ENCODE measurements at regions not wholly inside any gene's neighbourhood (a gene's known extent, or its start where the extent isn't known, plus 50 kb on each side); places are given as distances from the start of the nearest gene placed in this dataset.

- TF ChIP-seq MAFK (conservative IDR thresholded peaks at IDR 0.05 in 1 of 2, IDR thresholded peaks at IDR 0.05 in 1 of 2; ENCODE audit: low read length in 2 of 2): peak; percentile 9 to 31; a peak in 2 of 4 replicates
- TF ChIP-seq NFE2L2 (IDR thresholded peaks at IDR 0.05; ENCODE audit: low read length): peak; percentile 68
- TF ChIP-seq ZNF776 (CRISPR knock-in tag; IDR thresholded peaks at IDR 0.05): no peak
- 88% methylated on average over 1 of the region's 1 CpG for WGBS (ENCODE audit: low lambda C conversion rate)
- ATAC-seq: no peak
- ChIA-PET CTCF (ENCODE audit: low intra/inter-chr PET ratio, low total read pairs) (no interaction called here), POLR2A (no interaction called here)
- Histone ChIP-seq H3K4me3 (replicated peaks in 1 of 3; ENCODE audit: insufficient read depth in 1 of 3, low read depth in 2 of 3, low read length in 3 of 3) (no peak overlapping the region), H3K9ac (ENCODE audit: insufficient read depth, low read depth, low read length) (no peak overlapping the region), H3K27me3 (ENCODE audit: control insufficient read depth in 1 of 2, insufficient read depth in 2 of 2, low read length in 2 of 2) (no peaks in the 10 kb centered on the region), H2AFZ (ENCODE audit: low read length) (no peak overlapping the region), H3K4me1 (ENCODE audit: insufficient read depth, low read length) (0 out of 2 replicates have a peak, but pooled peaks cover 7% of the 10 kb centered on the region), H3K4me2 (ENCODE audit: low read depth, low read length) (no peak overlapping the region), H3K9me3 (ENCODE audit: low read length) (no peaks in the 10 kb centered on the region), H3K36me3 (replicated peaks in 1 of 2; ENCODE audit: control insufficient read depth in 1 of 2, insufficient read depth in 2 of 2, low read length in 2 of 2) (peaks cover 8 to 16% of the 10 kb centered on the region in 2 experiments), H4K20me1 (ENCODE audit: insufficient read depth, low read length) (no peaks in the 10 kb centered on the region), H3K79me2 (ENCODE audit: insufficient read depth, low read length) (no peaks in the 10 kb centered on the region), H3K27ac (ENCODE audit: extremely low read length, insufficient read depth, low read length) (no peak overlapping the region)
- FAIRE-seq: no peak
- DNase-seq (ENCODE audit: low spot score): no peak
- BruUV-seq (replicated peaks): no TSS peak
- intact Hi-C loops (cut with micrococcal nuclease; ENCODE audit: unreplicated experiment): no loop called here
- in situ Hi-C loops (cut with HindIII; ENCODE audit: extremely low pct_ligation_motif_present, low pct_unique_long_range_greater_than_20kb): no loop called here
Observed at GRCh38 chr17:68131456-68131855, 95.9 kb downstream of the KPNA2 start.

GRCh38 chr17:68133346-68134045 is 98.0 kb downstream of the KPNA2 start:
- Histone ChIP-seq H3K4me1 (ENCODE audit: insufficient read depth, low read length) (no peaks in the 10 kb centered on the region), H3K4me3 (replicated peaks in 1 of 3; ENCODE audit: insufficient read depth in 1 of 3, low read depth in 2 of 3, low read length in 3 of 3) (no peak overlapping the region), H4K20me1 (ENCODE audit: insufficient read depth, low read length) (no peaks in the 10 kb centered on the region), H2AFZ (ENCODE audit: low read length) (no peak overlapping the region), H3K36me3 (replicated peaks in 1 of 2; ENCODE audit: control insufficient read depth in 1 of 2, insufficient read depth in 2 of 2, low read length in 2 of 2) (peaks cover 3 to 7% of the 10 kb centered on the region in 2 experiments; a peak in 2 of 5 replicates), H3K9ac (ENCODE audit: insufficient read depth, low read depth, low read length) (no peak overlapping the region), H3K79me2 (ENCODE audit: insufficient read depth, low read length) (no peaks in the 10 kb centered on the region), H3K9me3 (ENCODE audit: low read length) (no peaks in the 10 kb centered on the region), H3K27ac (ENCODE audit: extremely low read length, insufficient read depth, low read length) (no peak overlapping the region), H3K27me3 (ENCODE audit: control insufficient read depth in 1 of 2, insufficient read depth in 2 of 2, low read length in 2 of 2) (no peaks in the 10 kb centered on the region), H3K4me2 (ENCODE audit: low read depth, low read length) (no peak overlapping the region)
- no peak for FAIRE-seq
- whole genome bisulfite sequencing (ENCODE audit: low lambda C conversion rate): 88% methylated on average over 10 of the region's 11 CpGs
- POLR2A ChIA-PET: no interaction called here
- no peak for TF ChIP-seq KLF6 (CRISPR knock-in tag; IDR thresholded peaks at IDR 0.05)
- no peak for TF ChIP-seq SATB2 (CRISPR knock-in tag; IDR thresholded peaks at IDR 0.05)
- TF ChIP-seq ZSCAN9 (CRISPR knock-in tag; IDR thresholded peaks at IDR 0.05; ENCODE audit: borderline replicate concordance): no peak
- TF ChIP-seq FLYWCH1 (CRISPR knock-in tag; IDR thresholded peaks at IDR 0.05): no peak
- BruUV-seq (replicated peaks): no TSS peak
- in situ Hi-C loops (cut with HindIII; ENCODE audit: extremely low pct_ligation_motif_present, low pct_unique_long_range_greater_than_20kb): no loop called here
- CTCF ChIA-PET (ENCODE audit: low intra/inter-chr PET ratio, low total read pairs): no interaction called here
- ATAC-seq: peak; percentile 78
- no peak for DNase-seq (ENCODE audit: low spot score)
- intact Hi-C loops (cut with micrococcal nuclease; ENCODE audit: unreplicated experiment): no loop called here

All from HepG2 (cell line).